DOHH2 (cell line): ENCODE measurements at regions not wholly inside any gene's neighbourhood (a gene's known extent, or its start where the extent isn't known, plus 50 kb on each side); places are given as distances from the start of the nearest gene placed in this dataset.

ENCODE experiments used
- H3F3A ChIP-seq: fragments of 200-600 bp; sonication (generic), shearing (Covaris generic); 2 replicates; pipeline ENCODE4 v1.6.0; 2016; ENCODE audit warnings: antibody characterized with exemption, mild to moderate bottlenecking; ENCODE audit not compliant: control insufficient read depth, insufficient read depth
- H3K27ac ChIP-seq: fragments of 200-600 bp; sonication (generic); 2 replicates; pipeline ENCODE4 v1.5.1; 2014; ENCODE audit warnings: low read depth, mild to moderate bottlenecking, low read length, moderate library complexity
- H3K27me3 ChIP-seq: fragments of 200-600 bp; sonication (generic); 2 replicates; pipeline ENCODE4 v1.6.1; 2014; ENCODE audit warnings: mild to moderate bottlenecking, low read length, mixed read lengths; ENCODE audit not compliant: control insufficient read depth
- H3K36me3 ChIP-seq: fragments of 200-600 bp; sonication (generic); 2 replicates; pipeline ENCODE4 v1.6.1; 2014; ENCODE audit warnings: mild to moderate bottlenecking, low read length, moderate library complexity, mixed read lengths; ENCODE audit not compliant: control insufficient read depth
- H3K4me1 ChIP-seq: fragments of 200-600 bp; sonication (generic); 2 replicates; pipeline ENCODE4 v1.6.1; 2014; ENCODE audit warnings: mild to moderate bottlenecking, low read length, mixed read lengths; ENCODE audit not compliant: control insufficient read depth
- H3K4me2 ChIP-seq: fragments of 200-600 bp; sonication (generic); 2 replicates; pipeline ENCODE4 v1.6.0; 2014; ENCODE audit warnings: mild to moderate bottlenecking, low read length, moderate library complexity
- H3K4me3 ChIP-seq: fragments of 200-600 bp; sonication (generic); 2 replicates; pipeline ENCODE4 v1.5.1; 2014; ENCODE audit warnings: mild to moderate bottlenecking, low read length, mixed read lengths
- H3K79me2 ChIP-seq: fragments of 200-600 bp; sonication (generic); 2 replicates; pipeline ENCODE4 v1.6.1; 2014; ENCODE audit warnings: mild to moderate bottlenecking, low read length, mixed read lengths; ENCODE audit not compliant: control insufficient read depth
- H3K9me2 ChIP-seq: fragments of 200-600 bp; sonication (generic); replicated peaks from 2 replicates; pipeline ENCODE4 v1.6.1; 2014; ENCODE audit warnings: mild to moderate bottlenecking, low read length, mixed read lengths; ENCODE audit not compliant: control insufficient read depth
- H3K9me3 ChIP-seq: fragments of 200-600 bp; sonication (generic); 2 replicates; pipeline ENCODE4 v1.6.1; 2014; ENCODE audit warnings: antibody characterized with exemption, low read length, mixed read lengths; ENCODE audit not compliant: control insufficient read depth, insufficient read depth
- H4K20me1 ChIP-seq: fragments of 200-600 bp; sonication (generic); 2 replicates; pipeline ENCODE4 v1.6.0; 2014; ENCODE audit warnings: low read depth, mild to moderate bottlenecking, antibody characterized with exemption, low read length, moderate library complexity; ENCODE audit not compliant: control insufficient read depth, insufficient read depth
- CTCF ChIP-seq: fragments of 200-600 bp; sonication (generic); IDR thresholded peaks from one replicate; pipeline ENCODE4 v1.5.1; 2014; ENCODE audit warnings: antibody characterized with exemption, mild to moderate bottlenecking, low read depth, low read length; ENCODE audit not compliant: poor library complexity, severe bottlenecking
- EZH2phosphoT487 ChIP-seq: fragments of 200-600 bp; sonication (generic); IDR thresholded peaks from 2 replicates; pipeline ENCODE4 v1.6.1; 2017; ENCODE audit warnings: borderline replicate concordance, mild to moderate bottlenecking, antibody characterized with exemption, low read length, moderate library complexity, mixed read lengths

- no peaks in the 10 kb centered on the region for H3K9me2 ChIP-seq
- no peaks in the 10 kb centered on the region for H3K4me1 ChIP-seq
- H3K36me3 ChIP-seq = no peaks in the 10 kb centered on the region
- H3K9me3 ChIP-seq = no peaks in the 10 kb centered on the region
- TF ChIP-seq CTCF = no peak
- TF ChIP-seq EZH2phosphoT487 = no peak
- H3K4me2 ChIP-seq = no peak overlapping the region
- H3K4me3 ChIP-seq = no peak overlapping the region
- no peaks in the 10 kb centered on the region for H3K79me2 ChIP-seq
- H3K27me3 ChIP-seq = no peaks in the 10 kb centered on the region
- H3K27ac ChIP-seq = no peak overlapping the region
- no peaks in the 10 kb centered on the region for H3F3A ChIP-seq
- H4K20me1 ChIP-seq = no peaks in the 10 kb centered on the region
Observed at GRCh38 chr20:24366336-24367004, 103.0 kb upstream of the SYNDIG1 start.

GRCh38 chr20:24365670-24366069 is 103.8 kb upstream of the SYNDIG1 start:
- Histone ChIP-seq H3K4me3 (no peak overlapping the region), H3K27me3 (no peaks in the 10 kb centered on the region), H3K79me2 (no peaks in the 10 kb centered on the region), H3K9me2 (no peaks in the 10 kb centered on the region), H3K27ac (no peak overlapping the region), H3K4me1 (no peaks in the 10 kb centered on the region), H3K4me2 (no peak overlapping the region), H3K36me3 (no peaks in the 10 kb centered on the region), H3F3A (no peaks in the 10 kb centered on the region), H4K20me1 (no peaks in the 10 kb centered on the region), H3K9me3 (no peaks in the 10 kb centered on the region)
- no peak for TF ChIP-seq EZH2phosphoT487
- no peak for TF ChIP-seq CTCF

- no peaks in the 10 kb centered on the region for H3K9me3 ChIP-seq
- no peaks in the 10 kb centered on the region for H3F3A ChIP-seq
- H3K4me2 ChIP-seq = no peak overlapping the region
- H3K36me3 ChIP-seq = no peaks in the 10 kb centered on the region
- no peak overlapping the region for H3K27ac ChIP-seq
- H3K27me3 ChIP-seq = no peaks in the 10 kb centered on the region
- no peak overlapping the region for H3K4me3 ChIP-seq
- H3K79me2 ChIP-seq = no peaks in the 10 kb centered on the region
- no peaks in the 10 kb centered on the region for H3K9me2 ChIP-seq
- no peaks in the 10 kb centered on the region for H4K20me1 ChIP-seq
- H3K4me1 ChIP-seq = no peaks in the 10 kb centered on the region
- TF ChIP-seq EZH2phosphoT487 (no peak), CTCF (no peak)
Observed at GRCh38 chr20:24364482-24364881, 104.9 kb upstream of the SYNDIG1 start.
